NCI-H526 (cell line): ENCODE measurements at regions not wholly inside any gene's neighbourhood (a gene's known extent, or its start where the extent isn't known, plus 50 kb on each side); places are given as distances from the start of the nearest gene placed in this dataset.
"Not testable (repeated sequence)": the region's sequence is repeated elsewhere in the genome, so short reads cannot be mapped to it uniquely, and the experiment has no call there.

Source experiments
- DNase-seq, 2 experiments: peaks; one replicate each; lab custom pipeline; 2025; lab: John Stamatoyannopoulos, UW

- no peak for DNase-seq
Measured at GRCh38 chr1:199920635-199921034, 106.9 kb upstream of the NR5A2 start.

GRCh38 chr1:199929556-199929955 lies 98.0 kb upstream of the NR5A2 start:
- no peak for DNase-seq

- DNase-seq: not testable (repeated sequence)
Measured at GRCh38 chr1:199930067-199930466, 97.4 kb upstream of the NR5A2 start.

GRCh38 chr1:199931666-199932377 lies 95.7 kb upstream of the NR5A2 start:
- no peak for DNase-seq

GRCh38 chr1:199932462-199932861 lies 95.0 kb upstream of the NR5A2 start:
- DNase-seq: no peak

- DNase-seq: no peak
Measured at GRCh38 chr1:199936441-199936840, 91.1 kb upstream of the NR5A2 start.

GRCh38 chr1:199937161-199937560 lies 90.3 kb upstream of the NR5A2 start:
- no peak for DNase-seq

- no peak for DNase-seq
Measured at GRCh38 chr1:199937661-199938060, 89.8 kb upstream of the NR5A2 start.

GRCh38 chr1:199944986-199945385 lies 82.5 kb upstream of the NR5A2 start:
- no peak for DNase-seq

GRCh38 chr1:199945591-199945990 lies 81.9 kb upstream of the NR5A2 start:
- no peak for DNase-seq

- no peak for DNase-seq
Measured at GRCh38 chr1:199946305-199947155, 81.0 kb upstream of the NR5A2 start.

- DNase-seq: peak; percentile 16 to 20
Measured at GRCh38 chr1:199948587-199949280, 78.8 kb upstream of the NR5A2 start.

- not testable (repeated sequence) for DNase-seq
Measured at GRCh38 chr1:199951005-199951404, 76.5 kb upstream of the NR5A2 start.

GRCh38 chr1:199953651-199954050 lies 73.9 kb upstream of the NR5A2 start:
- DNase-seq: no peak

- DNase-seq: peak in 1 of 2 experiments; percentile 23
Measured at GRCh38 chr1:199954699-199955098, 72.8 kb upstream of the NR5A2 start.

GRCh38 chr1:199955235-199955634 lies 72.3 kb upstream of the NR5A2 start:
- no peak for DNase-seq

GRCh38 chr1:199956005-199956404 lies 71.5 kb upstream of the NR5A2 start:
- DNase-seq: no peak

- no peak for DNase-seq
Measured at GRCh38 chr1:199959033-199959774, 68.3 kb upstream of the NR5A2 start.

- DNase-seq: no peak
Measured at GRCh38 chr1:199959775-199960110, 67.8 kb upstream of the NR5A2 start.

GRCh38 chr1:199970125-199970524 lies 57.4 kb upstream of the NR5A2 start:
- DNase-seq: no peak

- no peak for DNase-seq
Measured at GRCh38 chr1:199976496-199977144, 50.9 kb upstream of the NR5A2 start.
